Dermis blood vessel endothelial cell (primary cell): ENCODE measurements at regions not wholly inside any gene's neighbourhood (a gene's known extent, or its start where the extent isn't known, plus 50 kb on each side); places are given as distances from the start of the nearest gene placed in this dataset.
"Not testable (repeated sequence)": the region's sequence is repeated elsewhere in the genome, so short reads cannot be mapped to it uniquely, and the experiment has no call there.

Experiments used
- DNase-seq: peaks from one replicate; pipeline ENCODE4 v3.0.0; 2010

- DNase-seq: no peak
These were observed 168.0 kb upstream of the C1orf174 start for GRCh38 chr1:4068076-4068475.

- no peak for DNase-seq
These were observed 171.6 kb upstream of the C1orf174 start for GRCh38 chr1:4071653-4072052.

GRCh38 chr1:4072481-4073153 is 172.5 kb upstream of the C1orf174 start:
- no peak for DNase-seq

- DNase-seq: no peak
These were observed 175.6 kb upstream of the C1orf174 start for GRCh38 chr1:4075436-4076225.

GRCh38 chr1:4076346-4076745 is 176.3 kb upstream of the C1orf174 start:
- DNase-seq: no peak

GRCh38 chr1:4078091-4078962 is 178.3 kb upstream of the C1orf174 start:
- not testable (repeated sequence) for DNase-seq

- DNase-seq: no peak
These were observed 179.7 kb upstream of the C1orf174 start for GRCh38 chr1:4079815-4080214.

- no peak for DNase-seq
These were observed 182.0 kb upstream of the C1orf174 start for GRCh38 chr1:4081806-4082711.

- no peak for DNase-seq
These were observed 183.4 kb upstream of the C1orf174 start for GRCh38 chr1:4083231-4084047.

- DNase-seq: no peak
These were observed 184.0 kb upstream of the C1orf174 start for GRCh38 chr1:4084048-4084431.

- DNase-seq: no peak
These were observed 184.4 kb upstream of the C1orf174 start for GRCh38 chr1:4084446-4084845.

- DNase-seq: no peak
These were observed 184.8 kb upstream of the C1orf174 start for GRCh38 chr1:4084896-4085295.

GRCh38 chr1:4085546-4085945 is 185.5 kb upstream of the C1orf174 start:
- DNase-seq: no peak

- no peak for DNase-seq
These were observed 186.2 kb upstream of the C1orf174 start for GRCh38 chr1:4086085-4086850.

- no peak for DNase-seq
These were observed 186.8 kb upstream of the C1orf174 start for GRCh38 chr1:4086921-4087320.

GRCh38 chr1:4087530-4088420 is 187.7 kb upstream of the C1orf174 start:
- DNase-seq: no peak

- DNase-seq: no peak
These were observed 188.6 kb upstream of the C1orf174 start for GRCh38 chr1:4088676-4089075.

- no peak for DNase-seq
These were observed 189.5 kb upstream of the C1orf174 start for GRCh38 chr1:4089421-4090175.

GRCh38 chr1:4090556-4090955 is 190.5 kb upstream of the C1orf174 start:
- no peak for DNase-seq
